NCI-H510A (cell line): ENCODE measurements at regions not wholly inside any gene's neighbourhood (a gene's known extent, or its start where the extent isn't known, plus 50 kb on each side); places are given as distances from the start of the nearest gene placed in this dataset.
"Not testable (repeated sequence)": the region's sequence is repeated elsewhere in the genome, so short reads cannot be mapped to it uniquely, and the experiment has no call there.

Experiments
- DNase-seq: peaks from one replicate; lab custom pipeline; 2025; lab: John Stamatoyannopoulos, UW

DNA sequence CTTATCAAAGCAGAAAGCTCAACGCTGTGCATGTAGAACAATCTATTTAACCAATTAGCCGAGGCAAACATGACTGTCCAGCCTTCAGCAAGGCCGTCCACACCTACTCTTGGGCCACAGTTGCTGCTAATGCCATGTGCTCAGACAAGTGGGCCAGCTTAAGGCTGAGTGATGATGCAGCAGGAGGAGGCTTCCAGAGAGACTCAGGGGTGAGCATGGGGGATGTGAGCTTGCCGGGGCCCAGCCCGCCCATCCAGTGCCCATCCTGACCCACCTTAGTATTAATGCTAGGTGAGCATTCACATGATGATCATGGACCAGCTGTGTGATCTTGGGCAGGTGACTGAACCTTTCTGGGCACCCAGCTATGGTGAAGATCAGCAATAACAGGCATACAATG, 150.1 kb downstream of the TPRA1 start:
- no peak for DNase-seq

DNA sequence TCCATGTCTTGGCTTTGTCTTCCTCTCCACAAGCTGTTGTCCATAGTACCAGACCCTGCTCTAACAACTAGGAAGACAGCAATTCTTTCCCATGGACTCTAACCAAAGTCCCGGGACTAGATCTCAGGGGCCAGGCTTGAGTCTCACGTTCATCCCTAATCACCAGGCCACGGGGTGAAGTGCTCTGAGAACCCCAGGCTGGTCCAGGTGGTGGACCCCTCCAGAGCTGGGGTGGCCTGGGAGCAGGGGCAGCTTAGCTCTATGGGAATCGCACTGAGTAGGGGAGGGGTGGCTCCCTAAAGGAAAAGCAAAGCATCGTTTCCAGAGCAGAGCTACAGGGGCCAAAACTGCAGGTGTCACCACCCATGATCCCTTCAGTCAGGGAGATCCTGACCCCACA, 150.9 kb downstream of the TPRA1 start:
- DNase-seq, result no peak

- DNase-seq, result no peak
Measured at GRCh38 chr3:127438951-127439350, 151.1 kb upstream of the PRR20G start.

- no peak for DNase-seq
Measured at GRCh38 chr3:127438371-127438770, 150.5 kb upstream of the PRR20G start.

GRCh38 chr3:127435299-127435698, 147.5 kb upstream of the PRR20G start:
- not testable (repeated sequence) for DNase-seq

DNA sequence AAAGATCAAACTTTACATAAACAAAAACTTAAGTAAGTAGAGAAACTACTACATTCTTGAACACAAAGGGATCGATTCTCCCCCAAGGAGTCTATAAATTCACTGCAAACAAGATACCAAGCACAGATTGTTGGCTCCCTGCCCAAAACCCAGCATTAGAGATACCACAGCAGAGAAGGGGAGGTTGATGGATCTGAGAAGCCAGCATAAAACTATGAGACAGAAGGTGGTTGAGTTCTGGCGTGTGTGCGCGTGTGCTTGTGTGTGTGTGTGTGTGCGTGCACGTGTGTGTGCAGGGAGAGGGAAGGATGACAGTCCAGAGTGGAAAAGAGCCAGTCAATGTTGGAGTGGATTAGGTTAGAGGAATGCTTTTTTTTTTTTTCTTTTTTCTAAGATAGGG, 143.2 kb upstream of the PRR20G start:
- DNase-seq, result no peak

DNA sequence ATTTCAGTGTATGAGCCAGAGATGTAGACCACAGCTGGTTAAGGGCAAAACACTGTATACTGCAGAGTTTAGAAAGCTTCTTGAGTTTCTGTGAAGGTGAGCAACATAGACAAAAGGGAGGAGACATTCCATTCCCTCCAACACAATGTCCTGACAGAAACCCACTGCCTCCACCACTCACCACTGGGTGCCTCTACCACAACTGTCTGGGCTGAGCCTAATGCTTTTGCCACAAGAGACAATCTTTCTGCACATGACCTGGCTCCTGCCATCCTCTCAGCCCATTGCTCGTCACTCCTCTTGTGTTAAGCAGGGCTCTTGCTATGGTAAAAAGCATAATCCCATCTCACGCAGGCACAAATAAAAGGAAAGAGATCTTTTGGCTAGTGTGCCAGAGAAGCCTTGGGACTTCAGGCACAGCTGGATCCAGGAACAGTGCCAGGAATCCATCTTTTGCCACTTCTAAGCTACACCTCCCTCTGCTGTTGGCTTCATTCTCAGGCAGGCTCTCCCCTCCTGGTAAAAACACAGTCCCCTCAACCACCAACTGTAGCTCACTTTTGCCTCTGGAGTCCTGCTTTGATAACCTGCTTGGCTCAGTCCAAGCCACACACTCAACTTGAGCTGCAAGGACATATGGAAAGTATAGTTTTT, 140.6 kb upstream of the PRR20G start:
- DNase-seq, result no peak

GRCh38 chr3:127427666-127428065, 139.8 kb upstream of the PRR20G start:
- no peak for DNase-seq

GRCh38 chr3:127427156-127427555, 139.3 kb upstream of the PRR20G start:
- no peak for DNase-seq

GRCh38 chr3:127426444-127427153, 138.8 kb upstream of the PRR20G start:
- no peak for DNase-seq

GRCh38 chr3:127425505-127426443, 137.9 kb upstream of the PRR20G start:
- no peak for DNase-seq

DNA sequence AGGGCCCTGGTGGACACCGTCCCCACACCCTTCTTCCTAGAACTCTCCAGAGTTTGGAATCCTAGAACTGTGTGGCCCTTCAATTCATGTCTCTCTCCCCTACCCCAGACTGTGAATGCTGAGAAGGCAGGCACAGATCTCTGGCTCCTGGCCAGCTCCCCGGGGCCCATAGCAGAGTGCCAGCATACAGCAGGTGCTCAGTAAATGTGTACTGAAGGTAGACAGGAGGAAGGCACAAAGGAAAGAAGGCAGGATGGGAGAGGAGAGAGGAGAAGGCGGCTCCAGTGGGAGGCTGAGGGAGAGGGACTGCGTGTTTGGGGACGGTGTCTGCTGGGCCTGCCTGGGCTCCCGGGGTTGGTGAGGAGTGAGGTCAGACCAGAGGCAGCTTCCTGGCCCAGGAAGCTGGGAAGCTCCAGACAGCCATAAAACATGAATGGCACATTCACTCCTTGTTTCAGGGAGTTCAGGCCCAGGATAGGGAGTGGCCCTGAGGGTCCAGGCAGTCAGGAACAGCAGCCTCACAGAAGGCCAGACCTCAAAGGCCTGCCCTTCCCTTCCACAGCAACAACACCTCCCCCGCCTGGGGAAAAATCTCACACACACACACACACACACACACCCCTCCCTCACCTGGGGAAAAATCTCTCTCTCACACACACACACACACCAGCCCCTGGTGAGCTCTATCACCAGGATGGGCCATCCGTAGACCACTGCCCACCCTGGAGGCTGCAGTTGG, 137.1 kb upstream of the PRR20G start:
- DNase-seq, result no peak

DNA sequence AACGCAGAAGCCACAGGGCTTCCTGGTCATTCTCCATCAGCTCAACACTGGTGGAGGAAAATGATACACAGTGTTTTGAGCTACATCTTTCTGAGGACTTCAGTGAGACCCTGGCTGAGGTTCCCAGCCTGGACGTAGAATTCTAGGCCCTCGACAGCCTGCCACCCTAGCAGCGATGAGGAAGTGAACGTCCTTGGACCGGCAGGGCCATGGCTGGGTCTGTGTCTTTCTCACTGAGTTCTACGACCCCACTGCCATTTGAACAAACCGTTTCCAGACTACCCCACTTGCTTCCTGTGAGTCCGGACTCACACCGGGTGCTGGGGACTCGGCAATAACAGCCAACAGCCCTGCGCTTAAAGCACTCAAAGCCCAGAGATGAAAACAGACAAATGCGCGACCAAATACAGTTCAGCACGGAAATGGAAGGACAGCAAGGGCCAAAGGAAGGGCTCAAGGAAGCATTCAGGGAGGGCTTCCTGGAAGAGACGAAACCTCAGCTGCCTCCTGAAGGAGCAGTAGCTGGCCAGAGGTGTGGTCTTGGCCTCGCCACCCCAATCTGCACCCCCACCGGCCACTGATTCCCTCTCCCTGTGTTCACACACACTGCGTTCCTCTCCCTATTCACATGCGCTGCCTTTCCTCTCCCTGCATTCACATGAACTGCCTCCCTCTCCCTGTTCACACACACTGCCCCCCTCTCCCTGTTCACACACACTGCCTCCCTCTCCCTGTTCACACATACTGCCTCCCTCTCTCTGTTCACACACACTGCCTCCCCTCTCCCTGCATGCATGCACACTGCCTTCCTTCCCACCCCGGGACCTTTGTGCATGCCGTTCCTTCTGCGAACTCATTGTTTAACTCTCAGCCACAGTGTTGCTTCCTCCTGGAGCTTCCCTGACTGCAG, 136.3 kb upstream of the PRR20G start:
- no peak for DNase-seq

DNA sequence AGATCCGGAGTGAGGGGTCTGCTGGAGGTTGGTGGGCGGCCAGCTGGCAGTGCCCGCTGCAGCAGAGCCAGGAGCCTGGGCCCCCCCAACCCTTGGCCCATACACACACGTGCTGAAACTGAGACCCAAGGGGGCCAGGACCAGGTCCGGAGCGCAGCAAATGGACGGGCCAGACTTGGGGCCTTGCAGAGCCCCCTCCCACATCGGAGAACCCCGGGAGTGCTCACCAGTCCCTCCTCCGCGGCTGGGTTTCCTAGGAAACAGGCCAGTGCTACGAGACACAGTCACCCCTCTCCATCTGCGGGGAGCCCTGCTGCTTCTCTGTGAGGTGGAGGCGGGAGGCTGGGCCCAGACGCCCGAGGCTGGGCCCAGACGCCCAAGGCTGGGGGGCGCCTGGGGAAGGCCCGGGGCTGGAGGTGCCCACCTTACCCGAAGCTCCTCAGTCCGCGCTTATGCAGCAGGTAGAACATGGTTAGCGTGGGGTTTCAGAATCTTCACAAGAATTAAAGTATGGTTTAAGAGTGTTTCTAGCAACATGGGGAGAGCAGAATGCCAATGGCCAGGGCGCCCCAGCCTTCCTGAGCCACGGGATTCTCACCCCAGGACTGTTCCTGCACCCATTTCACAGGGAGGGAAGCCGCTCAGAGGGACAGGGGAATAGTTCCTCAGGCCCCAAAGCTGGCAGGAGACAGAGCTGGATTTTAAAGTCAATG, 135.0 kb upstream of the PRR20G start:
- no peak for DNase-seq

DNA sequence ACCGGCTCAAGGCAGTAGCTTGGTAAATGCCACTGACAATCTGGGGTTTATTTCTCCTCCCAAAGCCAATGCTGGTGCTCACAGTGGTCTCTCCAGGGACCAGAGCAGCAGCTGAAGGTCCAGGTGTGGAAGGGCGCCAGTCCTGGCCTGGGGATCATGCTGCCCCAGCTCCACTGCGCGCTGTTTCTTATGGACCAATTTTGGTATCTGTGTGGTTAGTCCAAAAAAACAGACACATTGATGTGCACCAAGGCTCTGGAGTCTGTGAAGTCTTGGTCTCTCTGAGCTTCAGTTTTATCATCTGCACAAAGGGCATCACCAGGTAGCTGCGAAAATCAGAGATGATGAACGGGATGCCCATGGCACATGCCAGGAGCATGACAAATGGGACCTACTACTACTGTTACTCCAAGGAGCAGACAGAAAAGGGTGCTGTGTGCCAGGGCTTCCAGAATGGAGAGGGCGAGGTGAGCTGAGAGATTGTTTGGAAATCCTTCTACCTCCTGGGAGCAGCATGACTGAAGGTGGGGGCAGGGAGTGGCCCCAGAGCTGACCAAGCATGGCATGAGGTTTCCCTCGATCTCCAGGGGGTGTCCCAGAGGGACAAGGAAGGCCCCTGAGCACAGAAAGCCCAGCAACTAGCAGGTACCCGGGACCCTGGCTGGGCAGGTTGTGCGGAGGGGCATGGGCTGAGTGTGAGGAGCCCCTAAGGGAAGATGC, 134.3 kb upstream of the PRR20G start:
- no peak for DNase-seq

DNA sequence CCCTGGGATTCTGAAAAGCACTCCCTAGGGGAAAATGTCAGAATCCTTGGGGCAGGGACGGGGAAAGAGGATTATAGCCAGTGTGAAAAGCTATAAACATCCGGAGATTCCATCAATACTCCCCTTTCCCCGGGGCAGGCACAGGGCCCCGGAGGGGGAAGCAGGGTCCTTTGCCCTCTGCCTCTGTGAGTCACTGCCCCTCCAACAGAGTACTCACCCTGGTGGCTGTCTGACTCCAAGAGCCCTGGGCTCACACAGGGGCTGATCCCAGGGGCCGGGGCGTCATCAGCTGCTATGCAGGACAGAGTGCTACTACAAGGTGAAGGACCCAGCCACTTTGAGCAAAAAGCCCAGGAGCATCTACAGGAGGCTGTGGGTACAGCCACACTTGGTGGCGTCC, 133.0 kb upstream of the PRR20G start:
- no peak for DNase-seq

DNA sequence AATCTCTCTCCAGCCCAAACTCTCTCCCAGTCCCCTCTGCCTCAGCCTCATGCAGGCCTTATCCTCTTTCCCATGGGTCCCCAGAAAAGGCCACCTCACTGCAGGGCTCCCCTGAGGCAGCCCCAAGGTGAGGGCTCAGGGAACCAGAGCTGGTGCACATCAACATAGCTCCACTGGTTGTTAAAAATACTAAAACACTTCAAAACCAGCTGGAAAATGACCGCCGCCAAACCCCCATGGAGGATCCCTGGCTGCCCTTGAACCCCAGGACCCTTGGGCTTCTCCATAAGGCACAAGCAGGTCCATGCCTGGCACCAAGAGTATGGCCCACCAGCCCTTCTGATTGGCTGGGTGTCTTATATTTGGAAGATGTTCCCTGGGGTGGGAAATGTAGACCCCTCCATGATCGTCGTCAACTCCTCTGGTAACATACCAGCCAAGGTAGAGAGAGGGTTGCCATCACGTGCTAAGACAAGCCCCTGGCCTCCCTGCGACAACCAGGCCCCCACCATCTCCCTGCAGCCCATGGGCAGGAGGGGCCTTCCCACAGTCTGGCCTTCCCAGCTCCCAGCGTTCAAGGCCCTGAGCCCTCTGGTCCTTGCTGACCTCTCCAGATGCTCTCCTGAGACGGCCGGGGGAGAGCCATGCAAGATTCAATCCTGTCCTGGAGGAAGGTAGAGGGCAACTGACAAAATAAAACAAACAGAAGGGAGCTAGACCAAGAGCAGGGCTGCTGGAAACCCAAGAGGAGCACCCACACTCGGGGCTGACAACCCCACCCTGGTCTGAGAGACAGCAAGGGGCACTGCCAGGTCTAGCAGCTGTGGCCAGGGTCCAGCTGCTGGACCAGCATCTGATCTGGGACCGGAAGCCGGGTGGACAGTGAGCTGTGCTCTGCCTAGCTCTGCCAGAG, 132.1 kb upstream of the PRR20G start:
- no peak for DNase-seq

GRCh38 chr3:127419182-127419581, 131.3 kb upstream of the PRR20G start:
- DNase-seq, result no peak
